ENCODE measurements at regions not wholly inside any gene's neighbourhood (a gene's known extent, or its start where the extent isn't known, plus 50 kb on each side); places are given as distances from the start of the nearest gene placed in this dataset.

- peak in 1 of 5 donors; percentile 37 for DNase-seq
- intact Hi-C loops (cut with DNase I): no loop called here
- Histone ChIP-seq H3K27me3 (ENCODE audit: control insufficient read depth, insufficient read depth, low read length) (no peaks in the 10 kb centered on the region), H3K4me1 (ENCODE audit: control insufficient read depth in 2 of 3, insufficient read depth in 2 of 3, low read depth in 1 of 3, low read length in 3 of 3) (no peaks in the 10 kb centered on the region), H3K9ac (ENCODE audit: low read length in 3 of 3) (no peak overlapping the region), H3K9me3 (ENCODE audit: control insufficient read depth in 2 of 3, insufficient read depth in 1 of 3, low read length in 3 of 3) (no peaks in the 10 kb centered on the region), H3K36me3 (ENCODE audit: control insufficient read depth in 2 of 3, insufficient read depth in 3 of 3, low read length in 3 of 3) (no peaks in the 10 kb centered on the region), H3K27ac (ENCODE audit: low read depth in 2 of 2, low read length in 2 of 2) (no peak overlapping the region), H3K4me3 (ENCODE audit: low read length in 3 of 3) (no peak overlapping the region)
- TF ChIP-seq CTCF (IDR thresholded peaks at IDR 0.05; ENCODE audit: borderline replicate concordance, extremely low read depth, insufficient read depth): no peak
- no peak for FAIRE-seq
Measured at GRCh38 chr10:21330628-21331020, 194.9 kb downstream of the SKIDA1 start.

DNA sequence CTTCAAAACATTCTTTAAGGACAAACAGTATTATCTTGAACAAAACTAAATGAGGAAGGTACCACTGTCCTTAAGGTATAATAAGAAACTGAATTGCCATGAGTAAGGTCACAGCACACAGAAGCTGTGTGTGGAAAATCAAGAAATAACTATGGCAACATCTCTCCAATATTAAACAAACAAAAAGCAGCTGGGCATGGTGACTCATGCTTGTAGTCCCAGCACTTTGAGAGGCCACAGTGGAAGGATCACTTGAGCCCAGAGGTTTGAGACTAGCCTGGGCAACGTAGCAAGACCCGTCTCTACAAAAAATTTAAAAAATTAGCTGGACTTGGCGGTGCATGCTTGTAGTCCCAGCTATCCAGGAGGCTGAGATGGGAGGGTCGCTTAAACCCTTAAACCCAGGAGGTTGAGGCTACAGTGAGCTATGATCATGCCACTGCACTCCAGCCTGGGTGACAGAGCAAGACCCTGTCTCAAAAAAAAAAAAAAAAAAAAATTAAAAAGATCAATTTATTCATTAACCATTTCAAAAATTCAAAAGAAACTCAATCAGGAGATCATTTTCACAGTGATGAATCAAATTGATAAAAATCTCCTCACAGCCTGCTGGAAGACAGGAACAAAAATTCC, 195.4 kb downstream of the SKIDA1 start:
- intact Hi-C loops (cut with DNase I): no loop called here
- FAIRE-seq: no peak

GRCh38 chr10:21327289-21327993, 198.0 kb downstream of the SKIDA1 start:
- DNase-seq: peak in 1 of 5 donors; percentile 48
- Histone ChIP-seq H3K27ac (ENCODE audit: low read depth in 2 of 2, low read length in 2 of 2) (no peak overlapping the region), H3K27me3 (ENCODE audit: control insufficient read depth, insufficient read depth, low read length) (no peaks in the 10 kb centered on the region), H3K4me1 (ENCODE audit: control insufficient read depth in 2 of 3, insufficient read depth in 2 of 3, low read depth in 1 of 3, low read length in 3 of 3) (no peaks in the 10 kb centered on the region), H3K4me3 (ENCODE audit: low read length in 3 of 3) (no peak overlapping the region), H3K9me3 (ENCODE audit: control insufficient read depth in 2 of 3, insufficient read depth in 1 of 3, low read length in 3 of 3) (no peaks in the 10 kb centered on the region), H3K9ac (ENCODE audit: low read length in 3 of 3) (no peak overlapping the region), H3K36me3 (ENCODE audit: control insufficient read depth in 2 of 3, insufficient read depth in 3 of 3, low read length in 3 of 3) (no peaks in the 10 kb centered on the region)
- no peak for TF ChIP-seq CTCF (IDR thresholded peaks at IDR 0.05; ENCODE audit: borderline replicate concordance, extremely low read depth, insufficient read depth)
- intact Hi-C loops (cut with DNase I): no loop called here
- no peak for FAIRE-seq

More for the DNA sequence above, 195.4 kb downstream of the SKIDA1 start:
- Histone ChIP-seq H3K4me3 (ENCODE audit: low read length in 3 of 3) (no peak overlapping the region), H3K9me3 (ENCODE audit: control insufficient read depth in 2 of 3, insufficient read depth in 1 of 3, low read length in 3 of 3) (no peaks in the 10 kb centered on the region), H3K27me3 (ENCODE audit: control insufficient read depth, insufficient read depth, low read length) (no peaks in the 10 kb centered on the region), H3K36me3 (ENCODE audit: control insufficient read depth in 2 of 3, insufficient read depth in 3 of 3, low read length in 3 of 3) (no peaks in the 10 kb centered on the region), H3K27ac (ENCODE audit: low read depth in 2 of 2, low read length in 2 of 2) (no peak overlapping the region), H3K4me1 (ENCODE audit: control insufficient read depth in 2 of 3, insufficient read depth in 2 of 3, low read depth in 1 of 3, low read length in 3 of 3) (no peaks in the 10 kb centered on the region), H3K9ac (ENCODE audit: low read length in 3 of 3) (no peak overlapping the region)
- DNase-seq: peak in 1 of 5 donors; percentile 57
- TF ChIP-seq CTCF (IDR thresholded peaks at IDR 0.05; ENCODE audit: borderline replicate concordance, extremely low read depth, insufficient read depth): no peak
